ENCODE measurements at regions not wholly inside any gene's neighbourhood (a gene's known extent, or its start where the extent isn't known, plus 50 kb on each side); places are given as distances from the start of the nearest gene placed in this dataset.
A peak's percentile ranks its signal among the peaks of the same experiment; 100 is the strongest.

DNA sequence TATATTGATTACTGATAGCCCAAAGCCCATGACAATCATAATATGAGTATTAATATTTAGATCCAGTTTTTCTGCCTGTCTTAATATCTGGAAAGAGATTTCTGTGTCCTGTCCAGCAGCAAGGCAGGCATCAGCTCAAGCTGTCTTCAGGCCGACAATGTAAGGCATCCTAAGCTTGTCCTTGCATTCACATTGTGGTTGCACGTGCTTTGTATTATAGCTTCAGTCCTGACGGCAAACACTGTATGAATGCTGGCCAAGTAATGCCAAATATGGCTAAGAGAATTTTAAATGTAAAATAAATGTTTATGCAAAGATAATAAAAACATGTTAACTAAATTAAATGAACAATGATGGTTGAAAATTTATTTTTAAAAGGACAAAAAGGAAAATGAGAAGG is 255.7 kb upstream of the RPS6KA3 start:
- no peak for DNase-seq (ENCODE audit: low spot score)

DNA sequence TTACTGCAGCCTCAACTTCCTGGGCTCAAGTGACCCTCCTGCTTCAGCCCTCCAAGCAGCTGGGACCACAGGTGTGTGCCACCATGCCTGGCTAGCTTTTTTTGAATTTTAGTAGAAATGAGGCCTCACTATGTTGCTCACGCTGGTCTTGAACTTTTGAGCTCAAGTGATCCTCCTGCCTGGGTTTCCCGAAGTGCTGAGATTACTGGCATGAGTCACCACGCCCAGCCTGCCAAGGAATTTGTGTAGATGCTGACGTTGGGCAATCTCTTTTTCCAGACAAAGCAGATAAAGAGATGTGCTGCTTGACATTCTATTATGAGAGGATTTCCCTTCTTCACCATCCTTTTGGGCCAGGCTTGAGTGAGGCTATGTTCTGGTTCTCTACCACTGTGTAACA is 254.5 kb upstream of the RPS6KA3 start:
- peak; percentile 23 for DNase-seq (ENCODE audit: low spot score)

DNA sequence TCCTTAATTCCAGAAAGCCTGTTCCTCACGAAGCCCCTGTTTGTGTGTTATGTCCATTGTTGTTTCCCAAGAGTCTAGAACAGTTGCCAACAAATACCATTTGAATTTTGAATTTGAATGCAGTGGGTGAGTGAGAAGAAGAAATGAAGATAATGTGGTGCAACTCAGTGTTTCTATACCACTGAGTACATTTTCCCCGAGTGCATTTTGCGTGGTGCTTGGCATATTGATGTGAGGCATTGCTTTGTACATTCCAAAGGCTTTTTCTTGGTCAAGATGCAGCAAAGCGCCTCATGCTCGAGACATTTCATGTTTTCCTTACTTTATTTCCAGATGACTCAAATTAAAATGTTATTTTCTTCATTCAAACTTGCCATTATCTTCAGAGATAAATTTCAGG is 253.1 kb upstream of the RPS6KA3 start:
- DNase-seq (ENCODE audit: low spot score), result no peak

DNA sequence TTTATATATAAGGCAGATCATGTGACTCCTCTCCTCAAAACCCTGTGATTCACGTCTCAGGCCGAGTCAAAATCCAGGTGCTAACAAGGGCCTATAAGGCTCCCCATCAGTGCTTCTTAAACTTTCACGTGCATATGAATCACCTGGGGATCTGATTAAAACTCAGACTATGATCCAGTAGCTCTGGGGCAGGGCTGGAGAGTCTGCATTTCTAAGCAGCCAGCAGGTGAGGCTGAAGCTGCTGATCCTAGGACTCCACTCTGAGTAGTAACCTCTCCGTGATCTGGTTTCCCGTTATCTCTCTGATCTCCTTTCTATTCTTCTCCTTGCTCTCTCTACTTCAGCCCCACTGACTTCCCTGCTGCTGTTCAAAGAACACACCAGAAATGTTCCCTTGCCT is 252.4 kb upstream of the RPS6KA3 start:
- DNase-seq (ENCODE audit: low spot score), result no peak

DNA sequence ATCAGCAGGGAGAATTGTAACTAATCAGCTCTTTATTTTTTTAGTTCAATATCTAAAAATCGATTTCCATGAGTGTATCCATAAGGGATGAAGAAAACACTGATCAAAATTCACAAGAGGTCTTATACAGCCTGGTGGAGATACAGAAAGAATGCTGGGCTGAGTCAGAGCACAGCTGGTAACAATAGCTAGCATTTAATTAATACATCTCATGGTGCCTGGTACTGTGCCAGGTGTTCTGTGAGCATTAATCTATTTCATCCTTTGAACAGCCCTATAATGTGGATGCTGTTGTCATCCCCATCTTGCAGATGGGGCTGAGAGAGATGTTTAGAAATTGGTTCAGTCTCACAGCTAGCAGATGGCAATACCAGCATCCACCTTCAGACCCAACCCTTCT is 250.9 kb upstream of the RPS6KA3 start:
- DNase-seq (ENCODE audit: low spot score), result peak; percentile 8

DNA sequence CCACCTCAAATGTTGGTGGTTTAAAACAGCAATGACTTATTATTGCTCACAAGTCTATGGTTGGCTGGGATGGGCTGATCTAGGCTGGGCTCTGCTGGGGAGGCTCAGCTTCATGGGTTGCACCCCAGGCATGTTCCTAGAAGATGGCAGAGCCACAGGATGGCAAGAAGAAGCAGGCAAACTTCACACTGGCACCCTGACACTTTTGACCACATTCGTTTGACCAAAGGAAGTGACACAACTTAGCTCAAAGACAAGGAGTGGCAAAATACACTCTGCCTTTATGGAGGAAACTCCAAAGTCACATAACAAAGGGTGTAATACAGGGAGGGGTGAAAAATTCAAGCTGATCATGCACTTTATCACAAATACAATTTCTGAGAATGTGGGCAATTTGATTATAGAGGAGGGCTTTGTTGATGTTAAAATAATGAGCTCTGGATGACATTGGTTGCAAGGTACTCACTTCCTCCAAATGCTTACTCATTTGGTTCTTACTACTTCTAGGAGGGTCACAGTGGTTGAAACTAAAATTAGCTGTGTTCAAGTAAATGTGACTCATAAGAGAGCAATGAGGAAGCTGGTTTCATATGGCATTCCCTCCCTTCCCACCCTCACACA is 249.2 kb upstream of the RPS6KA3 start:
- peak; percentile 44 for DNase-seq (ENCODE audit: low spot score)

DNA sequence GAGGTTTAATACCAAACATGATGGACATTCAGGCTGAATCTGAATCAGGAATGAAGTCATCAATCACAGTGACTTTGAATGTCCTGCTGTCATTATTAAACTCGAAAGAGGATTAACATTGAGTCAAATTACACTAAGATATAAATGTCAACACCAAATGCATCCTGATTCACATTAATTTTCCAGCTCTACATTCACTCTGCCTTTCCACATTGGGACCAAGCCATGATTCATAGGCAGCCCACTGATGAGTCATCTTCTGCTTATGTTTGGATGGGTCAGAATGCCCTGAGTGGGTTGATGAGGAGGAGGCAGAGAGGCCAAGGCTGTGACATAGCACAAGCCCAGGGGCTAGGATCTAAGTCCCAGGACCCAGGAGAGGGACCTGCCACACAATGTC is 247.6 kb upstream of the RPS6KA3 start:
- peak; percentile 47 for DNase-seq (ENCODE audit: low spot score)

DNA sequence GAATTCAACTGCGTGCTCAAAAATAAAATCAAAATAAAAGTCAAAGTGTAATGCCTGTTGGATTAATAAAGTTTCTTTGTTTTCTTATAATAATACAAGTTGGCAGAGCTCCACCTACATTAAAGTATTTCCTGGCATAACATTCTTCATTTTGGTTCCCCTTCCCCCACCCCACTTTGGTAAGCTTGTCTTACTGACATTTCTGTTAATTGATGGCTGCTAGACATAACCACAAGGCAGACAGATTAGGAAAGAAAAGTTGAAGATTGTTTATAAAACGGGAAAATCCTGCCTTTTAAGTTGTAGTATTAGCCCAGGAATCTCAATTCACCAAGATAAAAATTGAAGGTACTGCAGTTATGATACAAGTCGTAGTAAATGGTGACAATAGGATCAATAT is 246.5 kb upstream of the RPS6KA3 start:
- DNase-seq (ENCODE audit: low spot score), result no peak

DNA sequence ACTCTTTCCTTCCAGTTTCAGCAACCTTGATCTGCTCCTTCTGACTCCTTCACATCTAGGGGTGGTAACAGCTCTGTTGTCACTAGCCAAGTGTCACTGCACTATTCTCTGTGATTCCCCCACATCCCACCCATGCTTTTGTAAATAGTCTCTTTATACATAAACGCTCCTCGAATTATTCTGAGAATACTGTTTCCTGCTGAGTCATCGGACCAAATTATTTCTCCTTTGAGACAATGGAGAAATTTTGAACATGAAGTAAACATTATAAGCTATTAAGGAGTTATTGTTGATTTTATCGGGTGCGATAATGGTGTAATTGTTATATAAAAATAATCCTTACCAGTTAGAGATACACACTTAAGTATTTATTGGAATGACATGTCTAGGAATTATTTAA is 245.1 kb upstream of the RPS6KA3 start:
- no peak for DNase-seq (ENCODE audit: low spot score)

DNA sequence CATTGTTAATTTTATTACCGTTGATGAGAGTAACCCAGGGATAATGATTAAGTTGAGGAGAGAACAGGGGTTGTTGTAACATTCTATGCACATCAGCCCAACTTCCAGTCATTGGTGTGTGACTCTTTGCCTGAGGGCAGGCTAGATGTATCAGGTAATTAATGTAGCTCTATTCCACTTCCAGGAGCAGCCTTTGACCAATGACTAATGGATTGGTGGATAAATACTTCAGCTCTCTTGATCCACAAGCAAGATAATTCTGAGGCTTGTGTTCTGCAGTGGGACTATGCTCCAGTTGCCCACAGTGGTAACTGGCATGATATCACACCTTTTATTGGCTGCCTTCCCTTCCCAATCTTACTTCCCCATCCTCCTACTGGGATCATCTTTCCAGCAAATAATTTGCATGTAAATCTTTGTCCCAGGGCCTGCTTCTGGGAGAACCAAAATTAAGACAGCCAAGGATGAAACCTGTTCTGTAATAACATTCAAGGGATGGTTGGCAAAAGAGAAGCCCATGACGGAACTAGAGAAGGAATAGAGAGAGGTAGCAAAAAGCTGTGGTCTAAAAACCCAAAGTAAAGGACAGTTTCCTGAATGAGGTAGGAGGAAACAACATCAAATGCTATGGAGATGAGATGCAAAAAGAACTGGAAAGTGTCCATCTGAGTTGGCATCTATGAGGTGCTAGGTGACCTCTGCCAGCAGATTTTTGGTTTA is 241.4 kb upstream of the RPS6KA3 start:
- DNase-seq (ENCODE audit: low spot score), result no peak

DNA sequence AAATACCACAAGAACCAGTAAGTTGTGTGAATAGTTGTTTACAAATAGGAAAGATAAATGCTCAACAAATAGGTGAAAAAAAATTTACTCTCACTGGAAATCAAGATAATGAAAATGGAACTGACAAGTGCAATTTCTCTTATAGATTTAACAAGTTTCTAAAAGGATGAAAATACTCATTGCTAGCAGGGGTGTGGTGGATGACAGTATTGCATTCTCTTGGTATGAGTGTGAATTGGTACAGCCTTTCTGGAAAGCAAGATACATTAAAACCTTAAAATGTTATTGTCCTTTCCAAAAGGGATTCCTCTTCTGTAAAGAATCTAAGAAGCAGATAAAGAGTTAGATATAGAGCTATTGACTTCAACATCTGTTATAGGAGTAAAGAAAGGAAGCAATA is 240.0 kb upstream of the RPS6KA3 start:
- DNase-seq (ENCODE audit: low spot score), result peak; percentile 14

DNA sequence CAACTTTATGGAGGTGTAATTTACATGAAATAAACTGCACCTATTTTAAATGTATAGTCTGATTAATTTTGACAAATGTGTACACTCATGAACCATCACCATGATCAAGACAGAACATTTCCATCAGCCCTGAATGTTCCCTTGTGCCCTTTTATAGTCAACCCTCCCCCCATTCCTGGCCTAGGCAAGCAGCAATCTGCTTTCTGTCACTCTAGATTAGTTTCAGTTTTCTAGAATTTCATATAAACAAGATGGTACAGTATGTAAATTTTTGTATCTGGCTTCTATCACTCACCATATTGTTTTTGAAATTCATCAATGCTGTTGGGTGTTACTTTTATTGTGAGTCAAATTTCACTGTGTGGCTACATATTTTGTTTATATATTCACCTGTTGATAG is 234.2 kb upstream of the RPS6KA3 start:
- no peak for DNase-seq (ENCODE audit: low spot score)

DNA sequence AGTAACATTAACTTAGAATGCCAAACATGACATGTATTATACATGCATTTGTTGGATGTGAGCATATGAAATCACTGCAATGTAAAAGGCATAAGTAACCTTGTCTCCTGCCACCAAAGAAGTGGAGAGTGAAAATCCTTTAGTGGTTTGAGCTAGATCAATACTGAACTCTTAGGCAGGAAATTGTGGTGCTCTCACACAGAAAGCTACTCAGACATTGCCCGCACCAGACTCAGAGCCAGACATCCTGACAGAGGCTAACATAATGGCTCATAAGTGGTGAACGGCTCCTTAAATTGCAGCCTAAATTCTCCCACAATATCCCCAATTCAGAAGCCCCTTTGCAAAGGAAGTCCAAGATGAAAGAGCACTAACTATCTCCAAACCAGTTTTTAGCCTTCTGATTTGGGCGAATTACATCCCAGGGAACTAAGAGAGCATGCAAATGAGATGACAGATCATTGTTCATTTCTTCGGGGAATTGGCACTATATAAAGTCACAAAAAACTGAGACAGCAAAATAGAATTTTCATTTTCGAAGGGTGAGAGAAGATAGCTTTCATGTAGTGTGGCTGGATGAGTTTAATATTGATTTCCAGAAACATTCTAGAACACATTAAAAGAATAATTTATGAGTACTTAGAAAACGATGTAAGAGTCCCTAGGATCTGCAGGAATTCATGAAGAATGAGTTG is 233.6 kb upstream of the RPS6KA3 start:
- DNase-seq (ENCODE audit: low spot score), result no peak

DNA sequence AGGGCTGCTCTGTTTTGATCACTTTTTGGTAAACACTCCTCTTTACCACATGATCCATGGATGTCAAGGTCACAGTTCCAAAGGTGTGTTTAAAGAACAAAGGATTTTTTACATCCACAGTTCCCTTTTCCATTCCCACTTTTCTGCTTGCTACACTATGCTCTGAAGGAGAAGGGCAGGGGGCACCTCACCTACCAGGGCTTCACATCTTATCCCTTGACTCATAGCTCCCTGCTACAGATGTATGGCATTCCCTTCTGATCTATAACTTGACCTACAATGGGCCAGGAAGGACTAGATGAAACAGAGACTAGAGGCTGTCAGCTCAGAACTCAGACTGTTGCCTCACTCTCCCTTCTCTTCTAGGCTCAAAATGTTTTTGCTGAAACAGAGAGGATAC is 233.1 kb upstream of the RPS6KA3 start:
- no peak for DNase-seq (ENCODE audit: low spot score)

DNA sequence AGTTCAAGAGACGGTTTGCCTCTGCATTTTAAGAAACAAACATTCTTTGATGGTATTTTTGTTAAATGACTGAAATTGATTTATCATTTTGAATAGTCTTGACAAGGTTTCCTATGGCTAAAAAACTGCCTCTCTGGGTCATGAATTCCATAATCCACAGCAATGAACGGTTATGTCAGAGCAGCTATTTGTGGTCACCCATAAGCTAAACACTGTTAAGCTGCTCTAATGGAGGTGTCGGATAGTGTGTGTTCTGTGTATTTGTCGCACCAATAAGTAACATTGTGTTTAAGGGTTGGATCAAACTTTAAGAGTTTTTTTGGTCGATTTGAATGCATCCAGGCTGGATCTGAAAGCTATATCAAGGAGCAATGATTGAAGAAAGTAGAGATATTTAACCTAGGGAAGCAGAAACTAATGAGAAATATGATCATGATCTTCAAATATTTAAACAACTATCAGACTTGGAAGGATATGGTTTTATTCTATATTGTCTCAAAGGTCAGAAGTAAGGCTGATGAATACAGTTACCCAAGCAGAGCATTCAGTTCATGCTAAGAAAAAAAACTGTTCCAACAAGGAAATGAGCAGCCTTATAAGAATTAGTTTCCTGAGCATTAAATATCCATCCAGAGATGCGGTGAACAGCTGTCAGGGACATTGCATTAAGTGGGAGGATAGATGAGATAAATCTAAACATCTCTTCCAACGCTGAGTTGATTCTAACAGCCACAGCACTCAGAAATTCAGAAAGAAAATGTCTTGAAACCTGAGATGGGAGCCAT is 232.3 kb upstream of the RPS6KA3 start:
- no peak for DNase-seq (ENCODE audit: low spot score)

DNA sequence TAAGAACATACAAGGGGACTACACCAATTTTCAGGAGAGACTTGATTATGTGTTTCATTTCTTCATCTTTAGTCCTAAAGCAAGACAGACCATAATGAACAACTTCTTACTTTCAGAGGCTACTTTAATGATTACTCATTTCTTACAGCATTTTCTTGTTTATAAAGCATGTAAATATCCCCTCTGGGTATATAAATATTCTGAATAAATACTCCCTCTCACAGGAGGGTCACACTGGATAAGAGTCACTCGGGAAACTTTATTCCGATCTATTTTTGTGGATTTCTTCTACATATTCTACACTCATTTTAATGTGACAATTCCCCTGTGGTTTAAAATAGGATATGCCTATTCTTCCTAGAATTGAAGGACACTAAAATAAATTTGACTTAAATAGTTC is 228.9 kb upstream of the RPS6KA3 start:
- DNase-seq (ENCODE audit: low spot score), result no peak

DNA sequence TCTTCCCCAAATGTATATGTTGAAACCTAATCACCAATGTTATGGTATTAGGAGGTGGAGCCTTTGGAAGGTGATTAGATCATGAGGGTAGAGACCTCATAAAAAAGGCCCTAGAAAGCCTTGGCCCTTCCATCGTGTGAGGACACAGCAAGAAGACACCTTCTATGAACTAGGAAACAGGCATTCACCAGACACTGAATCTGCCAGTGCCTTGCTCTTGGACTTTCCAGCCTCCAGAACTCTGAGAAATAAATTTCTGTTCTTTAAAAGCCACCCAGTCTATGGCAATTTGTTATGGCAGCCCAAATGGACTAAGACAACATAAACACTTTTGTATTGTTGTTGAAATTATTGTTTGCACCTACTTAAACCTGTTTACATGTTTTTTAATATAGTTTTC is 221.8 kb upstream of the RPS6KA3 start:
- no peak for DNase-seq (ENCODE audit: low spot score)

DNA sequence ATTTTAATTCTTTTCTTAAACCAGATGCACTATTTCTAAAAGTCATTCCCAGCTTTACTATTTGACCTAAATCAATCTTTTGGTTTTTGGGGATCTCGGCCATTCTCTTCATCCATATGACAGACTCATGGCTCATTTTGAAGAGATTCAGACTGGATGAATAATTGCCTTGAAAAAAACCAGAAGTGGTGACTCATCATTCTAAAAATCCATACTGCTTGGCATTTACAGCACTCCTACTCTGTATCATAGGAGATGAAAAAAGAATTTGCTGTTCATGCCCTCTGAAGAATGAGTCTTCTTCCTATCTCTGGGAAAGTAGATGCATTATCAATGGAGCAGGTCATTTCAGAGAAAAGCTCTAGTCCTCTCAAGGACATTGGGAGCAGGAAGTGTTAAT is 220.5 kb upstream of the RPS6KA3 start:
- DNase-seq (ENCODE audit: low spot score), result no peak

DNA sequence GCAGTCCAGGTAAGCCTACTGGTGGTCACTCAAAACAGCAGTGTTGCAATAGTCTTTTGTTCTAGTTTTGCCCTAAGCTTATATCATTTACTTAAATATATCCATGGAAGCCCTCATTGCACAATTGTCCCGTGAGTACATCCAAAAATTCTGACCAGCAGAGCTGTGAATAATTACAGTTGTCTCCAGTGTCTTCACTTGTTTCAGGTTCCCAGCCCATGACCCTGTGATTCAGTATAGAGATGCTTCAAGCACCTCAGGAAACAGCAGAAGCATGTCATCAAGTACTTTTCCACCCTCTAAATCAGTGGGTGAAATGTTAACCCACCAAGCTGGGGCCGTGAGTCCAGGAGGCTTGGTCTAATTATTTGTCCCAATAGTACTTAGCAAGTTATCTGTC is 214.9 kb upstream of the RPS6KA3 start:
- DNase-seq (ENCODE audit: low spot score), result no peak

DNA sequence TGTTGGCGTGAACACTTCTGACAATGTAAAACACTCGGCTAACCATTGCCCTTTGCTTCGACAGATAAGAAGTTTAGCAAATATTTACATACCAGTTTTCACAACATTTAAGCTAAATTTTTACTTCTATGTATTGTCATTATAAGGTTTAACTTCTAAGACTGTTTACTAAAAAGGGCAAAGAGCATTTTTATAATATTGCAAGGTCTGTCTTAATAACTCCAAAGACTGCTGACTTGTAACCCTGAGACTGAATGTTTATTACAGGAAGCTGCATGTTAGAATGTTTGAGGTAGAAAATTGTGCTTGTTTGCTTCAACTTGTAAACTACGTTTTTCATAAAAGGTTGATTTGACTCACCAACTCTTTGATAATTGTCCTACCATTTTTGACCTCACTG is 213.2 kb upstream of the RPS6KA3 start:
- DNase-seq (ENCODE audit: low spot score), result no peak

DNA sequence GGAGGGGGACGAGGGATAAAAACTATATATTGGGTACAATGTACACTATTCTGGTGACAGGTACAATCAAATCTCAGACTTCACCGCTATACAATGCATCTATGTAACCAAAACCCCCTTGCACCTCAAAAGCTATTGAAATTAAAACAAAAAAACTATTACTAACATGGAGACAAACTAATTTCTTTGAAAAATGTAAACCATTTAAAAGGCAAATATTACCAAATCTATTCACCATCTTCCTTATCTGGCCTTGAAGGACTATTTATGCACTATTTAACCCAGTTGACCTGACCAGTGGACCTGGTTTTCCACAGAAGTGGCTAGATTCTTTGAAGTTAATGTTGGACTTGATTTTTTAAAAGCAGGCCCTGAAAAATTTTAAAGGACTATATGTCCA is 212.3 kb upstream of the RPS6KA3 start:
- no peak for DNase-seq (ENCODE audit: low spot score)

DNA sequence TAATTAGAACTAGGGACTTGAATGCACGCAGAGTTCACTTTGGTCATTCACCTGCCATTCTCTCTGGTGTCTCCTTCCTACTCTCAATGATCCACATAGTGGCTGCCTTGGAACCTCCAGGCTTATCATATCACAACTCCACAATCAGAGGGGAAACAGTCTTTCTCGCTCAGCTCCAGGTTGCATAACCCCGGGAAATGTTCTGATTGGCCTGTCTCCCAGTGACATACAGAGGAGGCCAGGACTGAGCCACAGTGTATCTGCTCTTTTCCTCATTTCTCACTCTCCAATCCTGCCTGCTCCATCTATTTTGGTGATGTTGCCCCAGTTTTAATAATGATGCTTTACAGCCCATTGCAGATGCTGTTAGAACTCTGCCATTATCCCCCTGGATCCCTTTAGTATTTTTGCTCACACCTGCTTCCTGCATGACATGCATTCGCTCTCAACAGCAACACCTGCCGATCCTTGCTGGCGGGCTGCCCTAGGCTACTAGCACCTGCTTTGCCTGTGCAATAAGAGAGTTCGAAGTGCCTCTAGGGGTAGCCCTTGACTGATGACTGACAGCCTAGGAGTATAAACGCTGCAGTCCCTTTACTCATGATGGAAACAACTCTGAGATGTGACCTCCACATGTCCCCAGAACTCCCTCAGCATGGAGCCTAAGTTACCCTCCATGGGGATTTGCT is 211.3 kb upstream of the RPS6KA3 start:
- DNase-seq (ENCODE audit: low spot score), result no peak
